ENCODE measurements at regions not wholly inside any gene's neighbourhood (a gene's known extent, or its start where the extent isn't known, plus 50 kb on each side); places are given as distances from the start of the nearest gene placed in this dataset.

DNA sequence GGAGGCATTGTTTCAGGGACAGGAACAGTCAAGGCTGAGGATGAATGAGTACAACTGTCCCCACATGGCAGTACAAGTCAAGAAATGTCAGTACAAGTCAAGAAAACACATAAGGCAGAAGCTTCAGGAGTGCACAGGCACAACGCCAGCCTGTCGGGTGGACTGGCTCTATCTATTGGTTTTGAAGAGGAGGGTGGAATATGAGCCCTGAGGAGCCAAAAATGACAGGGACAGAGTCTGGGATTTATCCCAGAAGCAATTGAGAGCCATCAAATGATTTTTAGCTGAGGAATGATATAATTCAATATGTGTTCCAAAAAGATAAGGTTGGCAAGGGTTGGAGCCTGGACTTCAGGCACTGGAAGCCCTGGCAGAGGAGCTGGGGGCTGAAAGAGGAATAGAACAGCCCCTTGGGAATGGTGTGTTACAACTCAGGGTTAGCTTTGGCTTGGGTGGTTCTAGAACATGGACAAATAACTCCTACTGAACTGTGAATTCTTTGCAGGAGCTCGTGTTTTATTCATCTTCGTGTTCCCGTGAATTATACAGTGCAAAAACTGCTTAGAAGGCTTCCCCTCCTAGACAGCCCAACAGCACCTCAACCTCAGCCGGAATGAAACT is 425.7 kb upstream of the ARID1B start:
- H3K36me3 ChIP-seq: no peaks in the 10 kb centered on the region
- TF ChIP-seq CTCF (IDR thresholded peaks at IDR 0.05) (no peak), POLR2A (IDR thresholded peaks at IDR 0.05) (no peak), EP300 (IDR thresholded peaks at IDR 0.05) (no peak), POLR2AphosphoS5 (IDR thresholded peaks at IDR 0.05) (no peak)
- no peak for DNase-seq
- intact Hi-C loops (cut with DNase I; ENCODE audit: low total_unique reads): no loop called here
- no peaks in the 10 kb centered on the region for H3K4me1 ChIP-seq
- no peaks in the 10 kb centered on the region for H3K9me3 ChIP-seq
- no peak overlapping the region for H3K4me3 ChIP-seq
- H3K27ac ChIP-seq: no peak overlapping the region
- H3K27me3 ChIP-seq: peaks cover 0 to 4% (median 0%) of the 10 kb centered on the region in 3 donors
- 87 to 97% (median 93%) methylated on average over 6 of the region's 6 CpGs for WGBS, 5 donors

GRCh38 chr6:156350337-156350736 is 426.8 kb upstream of the ARID1B start:
- WGBS, 5 donors: 73 to 87% (median 83%) methylated on average over 4 of the region's 4 CpGs
- no peaks in the 10 kb centered on the region for H3K4me1 ChIP-seq
- peaks cover 0 to 4% (median 0%) of the 10 kb centered on the region in 3 donors for H3K27me3 ChIP-seq
- H3K4me3 ChIP-seq: no peak overlapping the region
- no peaks in the 10 kb centered on the region for H3K36me3 ChIP-seq
- no peak for TF ChIP-seq EP300 (IDR thresholded peaks at IDR 0.05)
- TF ChIP-seq POLR2AphosphoS5 (IDR thresholded peaks at IDR 0.05): no peak
- no peak for TF ChIP-seq POLR2A (IDR thresholded peaks at IDR 0.05)
- no peak for TF ChIP-seq CTCF (IDR thresholded peaks at IDR 0.05)
- intact Hi-C loops (cut with DNase I; ENCODE audit: low total_unique reads): no loop called here
- H3K27ac ChIP-seq: no peak overlapping the region
- H3K9me3 ChIP-seq: no peaks in the 10 kb centered on the region
- DNase-seq: no peak

- Histone ChIP-seq H3K4me3 (no peak overlapping the region), H3K27ac (no peak overlapping the region), H3K4me1 (no peaks in the 10 kb centered on the region), H3K9me3 (no peaks in the 10 kb centered on the region), H3K36me3 (no peaks in the 10 kb centered on the region), H3K27me3 (peaks cover 0 to 4% (median 0%) of the 10 kb centered on the region in 3 donors)
- intact Hi-C loops (cut with DNase I; ENCODE audit: low total_unique reads): no loop called here
- peak in 1 of 2 donors; percentile 18 for DNase-seq
- WGBS, 5 donors: 34 to 69% (median 53%) methylated on average over 2 of the region's 2 CpGs
- TF ChIP-seq EP300 (IDR thresholded peaks at IDR 0.05): no peak
- TF ChIP-seq CTCF (IDR thresholded peaks at IDR 0.05): no peak
- no peak for TF ChIP-seq POLR2AphosphoS5 (IDR thresholded peaks at IDR 0.05)
- no peak for TF ChIP-seq POLR2A (IDR thresholded peaks at IDR 0.05)
These were observed 428.3 kb upstream of the ARID1B start for GRCh38 chr6:156348849-156349248.

DNA sequence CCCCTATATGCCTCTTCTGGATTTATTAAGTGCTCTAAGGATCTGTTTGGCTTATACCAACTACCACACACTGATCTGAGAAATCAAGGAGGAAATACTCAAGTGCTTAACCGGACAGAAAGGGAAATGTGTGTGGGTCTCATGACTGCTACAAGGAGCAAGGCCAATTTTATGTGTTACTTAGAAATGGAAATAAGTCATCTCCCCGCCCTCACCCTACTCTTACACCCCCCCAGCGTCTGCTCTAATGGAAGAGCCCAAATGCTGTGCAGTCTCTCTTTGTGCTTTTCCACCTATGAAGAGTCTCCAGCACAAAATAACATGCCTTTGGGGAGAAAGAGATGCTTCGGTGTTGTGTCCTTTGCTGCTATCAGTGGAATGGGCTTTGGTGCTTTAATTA is 428.8 kb upstream of the ARID1B start:
- intact Hi-C loops (cut with DNase I; ENCODE audit: low total_unique reads): no loop called here
- no peak for TF ChIP-seq POLR2A (IDR thresholded peaks at IDR 0.05)
- TF ChIP-seq POLR2AphosphoS5 (IDR thresholded peaks at IDR 0.05): no peak
- no peak for TF ChIP-seq CTCF (IDR thresholded peaks at IDR 0.05)
- no peak for TF ChIP-seq EP300 (IDR thresholded peaks at IDR 0.05)

More for the DNA sequence above, 428.8 kb upstream of the ARID1B start:
- no peaks in the 10 kb centered on the region for H3K4me1 ChIP-seq
- no peak overlapping the region for H3K4me3 ChIP-seq
- 63 to 77% (median 74%) methylated on average over 4 of the region's 4 CpGs for WGBS, 5 donors
- peaks cover 0 to 4% (median 0%) of the 10 kb centered on the region in 3 donors for H3K27me3 ChIP-seq
- DNase-seq: peak in 1 of 2 donors; percentile 10
- no peak overlapping the region for H3K27ac ChIP-seq
- H3K9me3 ChIP-seq: no peaks in the 10 kb centered on the region
- H3K36me3 ChIP-seq: no peaks in the 10 kb centered on the region

Data from stomach (tissue), 8 donors.